GM12873 (cell line): ENCODE measurements at regions not wholly inside any gene's neighbourhood (a gene's known extent, or its start where the extent isn't known, plus 50 kb on each side); places are given as distances from the start of the nearest gene placed in this dataset.

ENCODE experiments used
- TF ChIP-seq, protein P1 (sequence below): IDR thresholded peaks from 2 replicates; pipeline ENCODE4 v1.5.1; 2012; ENCODE audit warnings: low read depth, mild to moderate bottlenecking, moderate library complexity, low read length, control low read depth; ENCODE audit not compliant: insufficient read depth; ENCODE audit errors: missing control alignments

DNA sequence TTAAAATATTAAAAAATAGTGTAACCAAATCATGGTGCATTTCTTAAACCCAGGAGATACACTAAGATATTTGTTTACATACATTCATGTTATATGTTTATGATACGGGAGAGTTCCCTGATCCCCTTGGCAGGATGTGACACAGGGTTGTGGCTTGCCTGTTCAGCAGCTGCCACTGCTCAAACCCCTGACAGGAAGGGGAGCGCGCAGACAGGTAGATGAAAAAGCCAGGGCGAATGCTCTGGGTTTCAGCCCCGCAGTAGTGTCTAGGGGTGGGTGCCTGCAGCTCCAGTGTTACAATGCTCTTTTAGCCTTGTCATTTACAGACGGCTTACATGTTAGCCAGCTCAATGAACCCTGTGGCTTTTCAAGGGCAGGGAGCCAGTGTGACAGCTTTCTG, 1343.8 kb upstream of the IGFBP7 start:
- TF ChIP-seq, protein P1, sequence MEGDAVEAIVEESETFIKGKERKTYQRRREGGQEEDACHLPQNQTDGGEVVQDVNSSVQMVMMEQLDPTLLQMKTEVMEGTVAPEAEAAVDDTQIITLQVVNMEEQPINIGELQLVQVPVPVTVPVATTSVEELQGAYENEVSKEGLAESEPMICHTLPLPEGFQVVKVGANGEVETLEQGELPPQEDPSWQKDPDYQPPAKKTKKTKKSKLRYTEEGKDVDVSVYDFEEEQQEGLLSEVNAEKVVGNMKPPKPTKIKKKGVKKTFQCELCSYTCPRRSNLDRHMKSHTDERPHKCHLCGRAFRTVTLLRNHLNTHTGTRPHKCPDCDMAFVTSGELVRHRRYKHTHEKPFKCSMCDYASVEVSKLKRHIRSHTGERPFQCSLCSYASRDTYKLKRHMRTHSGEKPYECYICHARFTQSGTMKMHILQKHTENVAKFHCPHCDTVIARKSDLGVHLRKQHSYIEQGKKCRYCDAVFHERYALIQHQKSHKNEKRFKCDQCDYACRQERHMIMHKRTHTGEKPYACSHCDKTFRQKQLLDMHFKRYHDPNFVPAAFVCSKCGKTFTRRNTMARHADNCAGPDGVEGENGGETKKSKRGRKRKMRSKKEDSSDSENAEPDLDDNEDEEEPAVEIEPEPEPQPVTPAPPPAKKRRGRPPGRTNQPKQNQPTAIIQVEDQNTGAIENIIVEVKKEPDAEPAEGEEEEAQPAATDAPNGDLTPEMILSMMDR = no peak

DNA sequence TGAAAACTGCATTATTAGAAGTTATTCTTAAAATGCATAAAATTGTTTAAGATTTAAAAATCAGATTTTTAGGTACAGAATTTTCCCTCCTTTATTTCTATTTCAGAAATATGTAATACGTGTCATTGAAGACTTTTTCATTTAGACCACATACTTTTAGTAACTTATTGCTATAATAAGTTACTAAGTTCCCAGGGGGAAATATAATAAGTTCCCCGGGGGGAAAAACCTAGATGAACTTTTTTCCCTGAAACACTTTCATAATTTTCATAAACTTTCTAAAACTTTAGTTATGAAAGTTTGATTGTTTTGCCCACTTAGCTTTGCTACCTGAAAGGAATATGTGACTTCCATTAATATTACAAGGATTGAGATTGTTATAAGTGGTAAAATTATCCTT, 1341.5 kb upstream of the IGFBP7 start:
- TF ChIP-seq, protein P1 = no peak

DNA sequence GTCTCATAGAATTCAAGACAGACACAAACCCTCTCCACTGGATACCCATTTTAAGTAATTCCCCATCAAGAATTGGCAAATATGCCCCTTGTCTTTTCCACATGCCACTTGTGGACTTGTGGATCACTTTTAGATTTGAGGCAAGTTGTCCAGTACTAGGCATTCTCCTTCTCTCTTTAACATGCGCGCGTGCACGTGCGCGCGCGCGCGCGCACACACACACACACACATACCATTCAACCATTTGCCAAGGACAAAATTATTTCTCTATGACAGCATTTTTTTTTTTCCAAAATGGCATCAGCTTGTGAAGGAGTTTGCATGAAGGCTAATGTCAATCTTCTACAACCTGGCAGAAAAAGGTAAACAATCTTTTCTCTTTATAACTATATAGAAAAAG, 1325.7 kb upstream of the IGFBP7 start:
- TF ChIP-seq, protein P1 = no peak

DNA sequence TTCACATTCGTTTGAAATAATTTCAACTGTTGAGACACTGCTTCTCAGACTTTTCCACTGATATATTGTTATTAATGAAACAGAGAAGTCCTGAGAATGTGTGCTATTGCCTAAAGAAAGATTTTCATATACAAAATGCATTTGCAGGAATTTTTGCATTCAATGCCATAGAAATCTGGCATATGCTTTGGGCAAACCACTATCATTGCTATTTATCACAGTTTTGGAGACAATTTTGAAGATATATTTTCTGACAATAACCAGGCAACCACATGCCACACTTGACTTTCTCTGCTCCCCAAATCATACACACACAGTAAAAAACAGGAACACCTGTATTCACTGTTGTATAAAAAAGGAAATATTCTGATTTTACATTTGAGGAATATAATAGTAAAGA, 1303.7 kb upstream of the IGFBP7 start:
- TF ChIP-seq, protein P1 = no peak

- TF ChIP-seq, protein P1 = no peak
Measured at GRCh38 chr4:58411904-58412303, 1301.7 kb upstream of the IGFBP7 start.

- TF ChIP-seq, protein P1 = no peak
Measured at GRCh38 chr4:58406762-58407161, 1296.6 kb upstream of the IGFBP7 start.

DNA sequence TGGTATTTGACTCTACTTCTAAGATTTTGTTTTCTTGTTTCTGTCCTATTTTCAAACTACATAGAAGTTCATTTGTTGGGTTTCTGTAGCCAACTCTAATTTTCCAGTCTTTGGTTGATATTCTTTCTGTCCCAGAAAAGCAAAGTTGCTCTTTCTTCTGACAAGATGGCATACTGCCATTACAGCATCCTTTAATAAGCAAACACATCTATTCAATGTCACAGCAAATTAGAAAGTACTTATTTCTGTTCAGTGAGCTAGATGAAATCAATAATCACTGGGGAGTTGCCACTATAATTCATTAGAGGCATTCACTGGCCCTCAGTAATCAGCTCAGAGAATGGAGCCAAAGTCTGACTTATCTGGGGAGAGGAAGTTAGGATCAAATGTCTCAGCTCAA, 1258.0 kb upstream of the IGFBP7 start:
- TF ChIP-seq, protein P1 = no peak
